IMR-90 (cell line): ENCODE measurements at regions not wholly inside any gene's neighbourhood (a gene's known extent, or its start where the extent isn't known, plus 50 kb on each side); places are given as distances from the start of the nearest gene placed in this dataset.

Source experiments
- ATAC-seq: fragments of 200-7000 bp; cut with Tn5 transposase; 2 replicates; pipeline ENCODE4 v1.9.1; 2020; ENCODE audit warnings: low read depth, mild to moderate bottlenecking, moderate library complexity
- BruUV-seq: library from RNA; stranded (reverse); fragments of 400-500 nt; replicated peaks from 2 replicates; lab custom pipeline; 2021; lab: Mats Ljungman, UMichigan
- CTCF ChIA-PET: fragments of 300-600 bp; formaldehyde crosslinking; extraction: SDS; loops from one replicate; lab custom pipeline; 2021; ENCODE audit warnings: antibody characterized with exemption; lab: Yijun Ruan, JAX
- POLR2A ChIA-PET: fragments of 300-600 bp; sonication (Branson Sonifier 250); formaldehyde crosslinking; loops from one replicate; lab custom pipeline; 2022; ENCODE audit warnings: antibody characterized with exemption; ENCODE audit not compliant: unreplicated experiment; lab: Charles Lee
- DNase-seq: peaks from one replicate; pipeline ENCODE4 v3.0.0; 2013
- H2AFZ ChIP-seq: replicated peaks from 2 replicates; pipeline ENCODE3; 2013; ENCODE audit warnings: low read length, mild to moderate bottlenecking; ENCODE audit not compliant: poor library complexity
- H2AK5ac ChIP-seq: 2 replicates; pipeline ENCODE4 v1.6.1; 2013; ENCODE audit warnings: low read depth, low read length, inconsistent platforms
- H2AK9ac ChIP-seq: replicated peaks from 2 replicates; pipeline ENCODE3; 2013; ENCODE audit warnings: mild to moderate bottlenecking, low read depth, low read length, moderate library complexity; ENCODE audit not compliant: poor library complexity
- H2BK120ac ChIP-seq: 2 replicates; pipeline ENCODE4 v1.6.1; 2013; ENCODE audit warnings: low read depth, low read length, inconsistent platforms
- H2BK15ac ChIP-seq: 3 replicates; pipeline ENCODE4 v1.6.1; 2013; ENCODE audit warnings: low read depth, low read length, inconsistent platforms
- H2BK20ac ChIP-seq: 2 replicates; pipeline ENCODE4 v1.6.1; 2013; ENCODE audit warnings: low read depth, mild to moderate bottlenecking, inconsistent platforms, low read length, moderate library complexity
- H2BK5ac ChIP-seq: 2 replicates; pipeline ENCODE4 v1.6.1; 2013; ENCODE audit warnings: mild to moderate bottlenecking, low read depth, low read length, inconsistent platforms; ENCODE audit not compliant: poor library complexity, severe bottlenecking
- H3K14ac ChIP-seq: replicated peaks from 2 replicates; pipeline ENCODE4 v1.6.1; 2013; ENCODE audit warnings: low read depth, low read length, inconsistent platforms
- H3K18ac ChIP-seq: 2 replicates; pipeline ENCODE4 v1.6.1; 2013; ENCODE audit warnings: low read depth, low read length, control low read depth
- H3K23ac ChIP-seq: 2 replicates; pipeline ENCODE4 v1.6.1; 2013; ENCODE audit warnings: low read depth, low read length, inconsistent platforms
- H3K27ac ChIP-seq: 2 replicates; pipeline ENCODE4 v1.5.1; 2013; ENCODE audit warnings: mild to moderate bottlenecking, control low read depth, low read length; ENCODE audit not compliant: insufficient read depth
- H3K27me3 ChIP-seq: 2 replicates; pipeline ENCODE4 v1.6.1; 2013; ENCODE audit warnings: low read length; ENCODE audit not compliant: control insufficient read depth, insufficient read depth
- H3K36me3 ChIP-seq: 2 replicates; pipeline ENCODE4 v1.6.1; 2013; ENCODE audit warnings: low read length, mixed read lengths; ENCODE audit not compliant: control insufficient read depth, insufficient read depth
- H3K4ac ChIP-seq: 2 replicates; pipeline ENCODE4 v1.6.1; 2013; ENCODE audit warnings: low read depth, low read length, inconsistent platforms
- H3K4me1 ChIP-seq: 2 replicates; pipeline ENCODE4 v1.6.1; 2013; ENCODE audit warnings: low read length, mixed read lengths; ENCODE audit not compliant: control insufficient read depth, insufficient read depth
- H3K4me2 ChIP-seq: 2 replicates; pipeline ENCODE4 v1.6.1; 2013; ENCODE audit warnings: low read depth, mild to moderate bottlenecking, control low read depth, low read length, moderate library complexity
- H3K4me3 ChIP-seq: 2 replicates; pipeline ENCODE4 v1.5.1; 2013; ENCODE audit warnings: low read depth, mild to moderate bottlenecking, control low read depth, low read length, moderate library complexity; ENCODE audit not compliant: insufficient read depth
- H3K56ac ChIP-seq: 2 replicates; pipeline ENCODE4 v1.6.1; 2013; ENCODE audit warnings: low read length, inconsistent platforms; ENCODE audit not compliant: insufficient read depth; ENCODE audit errors: extremely low read depth
- H3K79me1 ChIP-seq, 2 experiments: 2 replicates each; pipeline ENCODE4 v1.6.1; 2013; ENCODE audit warnings: low read length in 2 of 2, inconsistent platforms in 1 of 2, low read depth in 1 of 2
- H3K9ac ChIP-seq: 2 replicates; pipeline ENCODE4 v1.6.1; 2013; ENCODE audit warnings: low read depth, low read length, control low read depth
- H3K9me1 ChIP-seq: 2 replicates; pipeline ENCODE4 v1.6.1; 2013; ENCODE audit warnings: low read length, inconsistent platforms; ENCODE audit not compliant: insufficient read depth
- H3K9me3 ChIP-seq: 2 replicates; pipeline ENCODE4 v1.6.1; 2013; ENCODE audit warnings: low read length; ENCODE audit not compliant: control insufficient read depth, insufficient read depth
- H4K20me1 ChIP-seq: 2 replicates; pipeline ENCODE4 v1.6.1; 2013; ENCODE audit warnings: low read length, inconsistent platforms; ENCODE audit not compliant: insufficient read depth
- H4K5ac ChIP-seq: 2 replicates; pipeline ENCODE4 v1.6.1; 2013; ENCODE audit warnings: mild to moderate bottlenecking, low read depth, low read length, control low read depth
- H4K8ac ChIP-seq, 2 experiments: 2 replicates each; pipeline ENCODE4 v1.6.1; 2013; ENCODE audit warnings: low read depth in 2 of 2, low read length in 2 of 2, control low read depth in 1 of 2, inconsistent platforms in 1 of 2
- H4K91ac ChIP-seq: 2 replicates; pipeline ENCODE4 v1.6.1; 2013; ENCODE audit warnings: low read depth, low read length, inconsistent platforms; ENCODE audit not compliant: insufficient read depth
- BHLHE40 ChIP-seq: fragments of 150-350 bp; IDR thresholded peaks from 2 replicates; pipeline ENCODE4 v1.6.1; 2016; ENCODE audit warnings: mild to moderate bottlenecking, low read depth, low read length
- CHD1 ChIP-seq: IDR thresholded peaks from 2 replicates; pipeline ENCODE4 v1.6.1; 2012; ENCODE audit warnings: low read depth, low read length, improper control_type of control experiment
- FOS ChIP-seq: fragments of 150-350 bp; IDR thresholded peaks from 2 replicates; pipeline ENCODE4 v1.6.1; 2016; ENCODE audit warnings: low read depth, low read length
- MXI1 ChIP-seq: IDR thresholded peaks from 2 replicates; pipeline ENCODE4 v1.6.1; 2012; ENCODE audit warnings: low read depth, mild to moderate bottlenecking, low read length, moderate library complexity, borderline replicate concordance
- POLR2A ChIP-seq: IDR thresholded peaks from 2 replicates; pipeline ENCODE4 v1.6.1; 2012; ENCODE audit warnings: mild to moderate bottlenecking, low read depth, low read length
- RAD21 ChIP-seq: IDR thresholded peaks from 2 replicates; pipeline ENCODE4 v1.6.1; 2012; ENCODE audit warnings: low read length, improper control_type of control experiment
- RCOR1 ChIP-seq: IDR thresholded peaks from 2 replicates; pipeline ENCODE4 v1.6.1; 2012; ENCODE audit warnings: mild to moderate bottlenecking, low read length, improper control_type of control experiment; ENCODE audit not compliant: insufficient replicate concordance
- RFX5 ChIP-seq: IDR thresholded peaks from 2 replicates; pipeline ENCODE4 v1.8.0; 2012; ENCODE audit warnings: low read depth, mild to moderate bottlenecking, low read length, moderate library complexity
- SMC3 ChIP-seq: fragments of 150-350 bp; IDR thresholded peaks from 2 replicates; pipeline ENCODE4 v1.6.1; 2016; ENCODE audit warnings: low read depth, mild to moderate bottlenecking, antibody characterized with exemption, low read length, moderate library complexity
- WGBS, 2 experiments: methylation state at CpG; one replicate each; pipeline versions ENCODE4 v1.1.5 to v1.1.7; 2013; ENCODE audit warnings: missing lambda C conversion rate in 2 of 2; ENCODE audit not compliant: insufficient read length in 1 of 2; ENCODE audit errors: extremely low coverage in 2 of 2; 5-methylcytosine and 5-hydroxymethylcytosine counted together
- dilution Hi-C: fragments of 300-500 bp; cut with HindIII; formaldehyde crosslinking; loops from one replicate; pipeline ENCODE4 v1.14.3; 2018; ENCODE audit warnings: low sequenced_read_pairs; ENCODE audit not compliant: unreplicated experiment
- in situ Hi-C: fragments of 300-500 bp; cut with MboI; formaldehyde crosslinking; loops from 3 replicates; pipeline ENCODE4 v1.14.3; 2019; ENCODE audit warnings: low sequenced_read_pairs, inconsistent platforms, mixed read lengths
- intact Hi-C: fragments of 100-400 bp; cut with micrococcal nuclease; formaldehyde crosslinking; loops from 2 replicates; pipeline ENCODE4 v1.10.0; 2022
- TF ChIP-seq, protein P1 (sequence below): conservative IDR thresholded peaks from 2 replicates; pipeline ENCODE4 v1.5.1; 2012; ENCODE audit warnings: mild to moderate bottlenecking, low read depth, low read length, improper control_type of control experiment

DNA sequence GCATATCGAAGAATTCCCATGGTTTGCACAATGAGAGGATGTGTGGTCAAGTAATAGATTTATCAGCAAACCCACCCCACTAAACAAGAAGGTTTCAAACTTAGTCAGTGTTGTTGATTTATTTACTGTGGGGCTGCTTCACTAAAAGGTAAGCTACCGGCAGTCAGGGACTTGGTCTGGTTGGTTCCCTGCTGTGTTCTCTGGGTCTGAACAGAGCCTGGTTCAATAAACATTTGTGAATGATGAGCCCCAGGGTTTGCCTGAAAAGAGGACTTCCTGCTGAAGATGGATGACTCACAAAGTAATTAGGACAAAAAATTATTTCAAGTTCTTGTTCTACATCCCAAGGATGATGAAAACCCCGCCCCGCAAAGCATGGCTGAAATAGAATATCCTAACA lies 108.3 kb downstream of the SPP2 start:
- Histone ChIP-seq H4K20me1 (no peaks in the 10 kb centered on the region), H3K9me1 (no peaks in the 10 kb centered on the region), H2BK120ac (no peak overlapping the region), H3K23ac (no peak overlapping the region), H3K14ac (no peak overlapping the region), H4K8ac (no peak overlapping the region), H3K18ac (no peak overlapping the region), H4K5ac (no peak overlapping the region), H4K91ac (no peak overlapping the region), H3K4me2 (no peak overlapping the region), H3K27ac (no peak overlapping the region), H3K9me3 (no peaks in the 10 kb centered on the region), H3K36me3 (no peaks in the 10 kb centered on the region), H3K79me1 (no peaks in the 10 kb centered on the region), H2AK5ac (no peak overlapping the region), H3K4ac (no peak overlapping the region), H3K27me3 (peaks cover 8% of the 10 kb centered on the region), H3K4me1 (no peaks in the 10 kb centered on the region), H3K56ac (no peak overlapping the region), H3K4me3 (no peak overlapping the region), H2BK5ac (no peak overlapping the region), H3K9ac (no peak overlapping the region), H2BK20ac (no peak overlapping the region), H2AFZ (no peak overlapping the region), H2BK15ac (no peak overlapping the region), H2AK9ac (no peak overlapping the region)
- intact Hi-C loops = no loop called here
- DNase-seq (peak; percentile 31), ATAC-seq (no peak; the same call in 1 of the 2 replicates)
- in situ Hi-C loops = no loop called here
- BruUV-seq = no TSS peak
- no CpG with 5 or more reads among the region's 4 CpGs for WGBS, 2 experiments
- dilution Hi-C loops = no loop called here
- CTCF ChIA-PET = no interaction called here
- TF ChIP-seq SMC3 (no peak), RFX5 (no peak), MXI1 (no peak), RAD21 (no peak), FOS (no peak), BHLHE40 (no peak), POLR2A (no peak), RCOR1 (no peak), CHD1 (no peak)
- TF ChIP-seq, protein P1, sequence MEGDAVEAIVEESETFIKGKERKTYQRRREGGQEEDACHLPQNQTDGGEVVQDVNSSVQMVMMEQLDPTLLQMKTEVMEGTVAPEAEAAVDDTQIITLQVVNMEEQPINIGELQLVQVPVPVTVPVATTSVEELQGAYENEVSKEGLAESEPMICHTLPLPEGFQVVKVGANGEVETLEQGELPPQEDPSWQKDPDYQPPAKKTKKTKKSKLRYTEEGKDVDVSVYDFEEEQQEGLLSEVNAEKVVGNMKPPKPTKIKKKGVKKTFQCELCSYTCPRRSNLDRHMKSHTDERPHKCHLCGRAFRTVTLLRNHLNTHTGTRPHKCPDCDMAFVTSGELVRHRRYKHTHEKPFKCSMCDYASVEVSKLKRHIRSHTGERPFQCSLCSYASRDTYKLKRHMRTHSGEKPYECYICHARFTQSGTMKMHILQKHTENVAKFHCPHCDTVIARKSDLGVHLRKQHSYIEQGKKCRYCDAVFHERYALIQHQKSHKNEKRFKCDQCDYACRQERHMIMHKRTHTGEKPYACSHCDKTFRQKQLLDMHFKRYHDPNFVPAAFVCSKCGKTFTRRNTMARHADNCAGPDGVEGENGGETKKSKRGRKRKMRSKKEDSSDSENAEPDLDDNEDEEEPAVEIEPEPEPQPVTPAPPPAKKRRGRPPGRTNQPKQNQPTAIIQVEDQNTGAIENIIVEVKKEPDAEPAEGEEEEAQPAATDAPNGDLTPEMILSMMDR = no peak
- POLR2A ChIA-PET = no interaction called here
